Loucy (cell line): ENCODE measurements at regions not wholly inside any gene's neighbourhood (a gene's known extent, or its start where the extent isn't known, plus 50 kb on each side); places are given as distances from the start of the nearest gene placed in this dataset.

Experiments used
- CTCF ChIP-seq: fragments of 200-600 bp; sonication (generic); conservative IDR thresholded peaks from 2 replicates; pipeline ENCODE4 v1.5.1; 2014; ENCODE audit warnings: mild to moderate bottlenecking, antibody characterized with exemption, low read length
- EZH2phosphoT487 ChIP-seq: fragments of 200-600 bp; IDR thresholded peaks from 2 replicates; pipeline ENCODE4 v1.6.1; 2018; ENCODE audit warnings: antibody characterized with exemption, mild to moderate bottlenecking, moderate library complexity, borderline replicate concordance

- TF ChIP-seq CTCF (no peak), EZH2phosphoT487 (no peak)
Observed at GRCh38 chr18:45549290-45549689, 66.0 kb upstream of the SLC14A2 start.
